HCT116 (cell line): ENCODE measurements at regions not wholly inside any gene's neighbourhood (a gene's known extent, or its start where the extent isn't known, plus 50 kb on each side); places are given as distances from the start of the nearest gene placed in this dataset.

Experiments
- ATAC-seq: fragments of 200-7000 bp; cut with Tn5 transposase; 2 replicates; pipeline ENCODE4 v1.9.1; 2020; ENCODE audit warnings: mild to moderate bottlenecking, moderate library complexity
- BruUV-seq: library from RNA; stranded (reverse); fragments of 400-500 nt; replicated peaks from 2 replicates; lab custom pipeline; 2021; lab: Mats Ljungman, UMichigan
- CTCF ChIA-PET: fragments of 300-600 bp; sonication (Branson Sonifier 250); formaldehyde crosslinking; loops from one replicate; lab custom pipeline; 2021; ENCODE audit warnings: antibody characterized with exemption; lab: Charles Lee
- POLR2A ChIA-PET: fragments of 300-600, 350-600 bp; sonication (Branson Sonifier 250); formaldehyde crosslinking; loops from one replicate; lab custom pipeline; 2021; ENCODE audit warnings: antibody characterized with exemption; lab: Charles Lee
- RAD21 ChIA-PET, 2 experiments: fragments of 300-600 bp; sonication (Branson Sonifier 250); formaldehyde crosslinking; loops; one replicate each; lab custom pipeline; 2023; ENCODE audit warnings: low total read pairs in 2 of 2; ENCODE audit not compliant: uncharacterized antibody in 2 of 2, unreplicated experiment in 2 of 2, low non-redundant PET in 1 of 2; lab: Charles Lee
- DNase-seq: peaks from one replicate; pipeline ENCODE4 v3.0.0-alpha.2; 2010; ENCODE audit warnings: low read depth, low spot score
- H2AFZ ChIP-seq: fragments of 200-600 bp; shearing (Covaris generic), sonication (generic); 2 replicates; pipeline ENCODE4 v1.6.1; 2017; ENCODE audit warnings: low read depth, mixed run types, mixed read lengths, antibody characterized with exemption, low read length; ENCODE audit not compliant: poor library complexity, severe bottlenecking
- H3K27ac ChIP-seq: 2 replicates; pipeline ENCODE4 v1.5.1; 2012; ENCODE audit warnings: low read depth, low read length
- H3K27me3 ChIP-seq: fragments of 200-600 bp; sonication (generic); 2 replicates; pipeline ENCODE4 v1.6.1; 2016; ENCODE audit warnings: mixed run types, low read length, mixed read lengths; ENCODE audit not compliant: insufficient read depth
- H3K36me3 ChIP-seq, 2 experiments: fragments of 200-500 bp in 1 of 2; fragments of 200-600 bp in 1 of 2; sonication (Bioruptor generic) in 1 of 2; sonication (generic) in 1 of 2; 2 replicates each; pipeline versions ENCODE4 v1.5.1 to v1.6.1; 2014 to 2016; ENCODE audit warnings: low read length in 2 of 2, inconsistent platforms in 1 of 2, mixed read lengths in 1 of 2, mixed run types in 1 of 2; ENCODE audit not compliant: insufficient read depth in 2 of 2, control insufficient read depth in 1 of 2
- H3K4me1 ChIP-seq, 2 experiments: fragments of 200-600 bp in 1 of 2; sonication (generic) in 1 of 2; 2 replicates each; pipeline versions ENCODE4 v1.5.1 to v1.6.1; 2012 to 2017; ENCODE audit warnings: low read length in 2 of 2, inconsistent platforms in 1 of 2, mild to moderate bottlenecking in 1 of 2, mixed read lengths in 1 of 2, mixed run types in 1 of 2, moderate library complexity in 1 of 2; ENCODE audit not compliant: insufficient read depth in 2 of 2, control insufficient read depth in 1 of 2
- H3K4me2 ChIP-seq: fragments of 200-600 bp; sonication (generic); 2 replicates; pipeline ENCODE4 v1.6.1; 2017; ENCODE audit warnings: mixed run types, low read length, mixed read lengths
- H3K4me3 ChIP-seq, 2 experiments: fragments of 200-600 bp in 1 of 2; sonication (generic) in 1 of 2; replicated peaks in 1 of 2; 2 replicates each; pipeline ENCODE4 v1.5.1; 2011 to 2016; ENCODE audit warnings: low read length in 2 of 2, control low read depth in 1 of 2, low read depth in 1 of 2, mild to moderate bottlenecking in 1 of 2, mixed read lengths in 1 of 2, mixed run types in 1 of 2
- H3K79me2 ChIP-seq: fragments of 200-600 bp; sonication (generic); 2 replicates; pipeline ENCODE4 v1.6.1; 2017; ENCODE audit warnings: mild to moderate bottlenecking, mixed run types, low read length, moderate library complexity, mixed read lengths; ENCODE audit not compliant: insufficient read depth
- H3K9ac ChIP-seq: fragments of 200-600 bp; sonication (generic); 2 replicates; pipeline ENCODE4 v1.6.1; 2016; ENCODE audit warnings: low read length, mixed read lengths
- H3K9me2 ChIP-seq: fragments of 200-600 bp; sonication (generic), shearing (Covaris generic); 2 replicates; pipeline ENCODE4 v1.6.1; 2017; ENCODE audit warnings: mixed run types, mild to moderate bottlenecking, moderate library complexity; ENCODE audit not compliant: insufficient read depth
- H3K9me3 ChIP-seq, 2 experiments: fragments of 200-500 bp in 1 of 2; fragments of 200-600 bp in 1 of 2; sonication (Bioruptor generic) in 1 of 2; sonication (generic) in 1 of 2; 2 replicates each; pipeline ENCODE4 v1.6.1; 2014 to 2017; ENCODE audit warnings: low read length in 2 of 2, mixed read lengths in 2 of 2, inconsistent platforms in 1 of 2, low read depth in 1 of 2, mild to moderate bottlenecking in 1 of 2, mixed run types in 1 of 2, moderate library complexity in 1 of 2; ENCODE audit not compliant: control insufficient read depth in 1 of 2, insufficient read depth in 1 of 2
- H4K20me1 ChIP-seq: fragments of 200-600 bp; sonication (generic), shearing (Covaris generic); 2 replicates; pipeline ENCODE4 v1.6.1; 2017; ENCODE audit warnings: mixed run types, mild to moderate bottlenecking, moderate library complexity; ENCODE audit not compliant: insufficient read depth
- CTCF ChIP-seq, 3 experiments: fragments of 200-600 bp in 1 of 3; sonication (generic) in 1 of 3; IDR thresholded peaks in 2 of 3; conservative IDR thresholded peaks in 1 of 3; 2 replicates each; pipeline ENCODE4 v1.5.1; 2012 to 2017; ENCODE audit warnings: low read depth in 2 of 3, low read length in 2 of 3, antibody characterized with exemption in 1 of 3, borderline replicate concordance in 1 of 3, control low read depth in 1 of 3, mild to moderate bottlenecking in 1 of 3, mixed read lengths in 1 of 3, mixed run types in 1 of 3, moderate library complexity in 1 of 3; ENCODE audit not compliant: insufficient read depth in 1 of 3
- EZH2 ChIP-seq: fragments of 200-600 bp; sonication (generic); IDR thresholded peaks from 2 replicates; pipeline ENCODE4 v1.6.1; 2017; ENCODE audit warnings: antibody characterized with exemption, mixed run types
- EZH2phosphoT487 ChIP-seq: fragments of 200-600 bp; IDR thresholded peaks from 2 replicates; pipeline ENCODE4 v1.6.1; 2018; ENCODE audit warnings: antibody characterized with exemption, borderline replicate concordance
- JUND ChIP-seq: IDR thresholded peaks from 2 replicates; pipeline ENCODE4 v1.6.1; 2012
- MAX ChIP-seq: IDR thresholded peaks from 2 replicates; pipeline ENCODE4 v1.6.1; 2012
- POLR2AphosphoS5 ChIP-seq: IDR thresholded peaks from 2 replicates; pipeline ENCODE4 v1.6.1; 2011; ENCODE audit warnings: mild to moderate bottlenecking, low read depth, low read length, moderate library complexity
- RAD21 ChIP-seq: IDR thresholded peaks from 2 replicates; pipeline ENCODE4 v1.6.1; 2012; ENCODE audit warnings: low read depth, mild to moderate bottlenecking
- REST ChIP-seq: IDR thresholded peaks from 2 replicates; pipeline ENCODE4 v1.6.1; 2012; ENCODE audit warnings: low read depth
- SIN3A ChIP-seq: IDR thresholded peaks from 2 replicates; pipeline ENCODE4 v1.6.1; 2012; ENCODE audit warnings: low read depth
- YY1 ChIP-seq: IDR thresholded peaks from 2 replicates; pipeline ENCODE4 v1.6.1; 2011; ENCODE audit warnings: low read length, low read depth, moderate library complexity, mild to moderate bottlenecking; ENCODE audit not compliant: insufficient replicate concordance; ENCODE audit errors: extremely low read depth
- ZBTB33 ChIP-seq: IDR thresholded peaks from 2 replicates; pipeline ENCODE4 v1.6.1; 2011; ENCODE audit warnings: mild to moderate bottlenecking, low read length, moderate library complexity; ENCODE audit not compliant: insufficient replicate concordance; ENCODE audit errors: extremely low read depth
- ZFX ChIP-seq: fragments of 450-650 bp; IDR thresholded peaks from 2 replicates; pipeline ENCODE4 v1.6.1; 2017
- intact Hi-C: fragments of 100-400 bp; cut with micrococcal nuclease; formaldehyde crosslinking; loops from 2 replicates; pipeline ENCODE4 v1.10.0; 2022

- no peaks in the 10 kb centered on the region for H3K4me1 ChIP-seq
- H3K4me3 ChIP-seq, result no peak overlapping the region
- ChIA-PET CTCF (no interaction called here), POLR2A (no interaction called here), RAD21 (no interaction called here)
- no peak overlapping the region for H3K4me2 ChIP-seq
- H3K36me3 ChIP-seq, result no peaks in the 10 kb centered on the region
- no peak overlapping the region for H2AFZ ChIP-seq
- no peak overlapping the region for H3K27ac ChIP-seq
- no TSS peak for BruUV-seq
- H3K27me3 ChIP-seq, result no peaks in the 10 kb centered on the region
- no peaks in the 10 kb centered on the region for H3K9me2 ChIP-seq
- H3K9ac ChIP-seq, result no peak overlapping the region
- intact Hi-C loops, result no loop called here
- ATAC-seq (no peak), DNase-seq (no peak)
- H3K79me2 ChIP-seq, result no peaks in the 10 kb centered on the region
- H3K9me3 ChIP-seq, result no peaks in the 10 kb centered on the region
- no peaks in the 10 kb centered on the region for H4K20me1 ChIP-seq
- TF ChIP-seq MAX, result no peak
- no peak for TF ChIP-seq ZFX
- TF ChIP-seq POLR2AphosphoS5, result no peak
- no peak for TF ChIP-seq RAD21
- no peak for TF ChIP-seq YY1
- TF ChIP-seq REST, result no peak
- TF ChIP-seq EZH2phosphoT487, result no peak
- no peak for TF ChIP-seq EZH2
- no peak for TF ChIP-seq JUND
- no peak for TF ChIP-seq ZBTB33
- no peak for TF ChIP-seq CTCF (IDR thresholded peaks at IDR 0.05 in 2 of 3, conservative IDR thresholded peaks at IDR 0.05 in 1 of 3; ENCODE audit: borderline replicate concordance in 1 of 3, insufficient read depth in 1 of 3, low read depth in 2 of 3, low read length in 2 of 3)
- TF ChIP-seq SIN3A, result no peak
Measured at GRCh38 chr12:17097674-17098073, 491.7 kb upstream of the LMO3 start.
